Stimulated activated CD4-positive, alpha-beta T cell treated with anti-CD3 and anti-CD28 coated beads, Interleukin-4, amount 100 ng/mL, for 1 hour (primary cell): ENCODE measurements at regions not wholly inside any gene's neighbourhood (a gene's known extent, or its start where the extent isn't known, plus 50 kb on each side); places are given as distances from the start of the nearest gene placed in this dataset.

Experiments used
- DNase-seq: peaks from one replicate; pipeline ENCODE4 v3.0.0-alpha.2; 2020

DNA sequence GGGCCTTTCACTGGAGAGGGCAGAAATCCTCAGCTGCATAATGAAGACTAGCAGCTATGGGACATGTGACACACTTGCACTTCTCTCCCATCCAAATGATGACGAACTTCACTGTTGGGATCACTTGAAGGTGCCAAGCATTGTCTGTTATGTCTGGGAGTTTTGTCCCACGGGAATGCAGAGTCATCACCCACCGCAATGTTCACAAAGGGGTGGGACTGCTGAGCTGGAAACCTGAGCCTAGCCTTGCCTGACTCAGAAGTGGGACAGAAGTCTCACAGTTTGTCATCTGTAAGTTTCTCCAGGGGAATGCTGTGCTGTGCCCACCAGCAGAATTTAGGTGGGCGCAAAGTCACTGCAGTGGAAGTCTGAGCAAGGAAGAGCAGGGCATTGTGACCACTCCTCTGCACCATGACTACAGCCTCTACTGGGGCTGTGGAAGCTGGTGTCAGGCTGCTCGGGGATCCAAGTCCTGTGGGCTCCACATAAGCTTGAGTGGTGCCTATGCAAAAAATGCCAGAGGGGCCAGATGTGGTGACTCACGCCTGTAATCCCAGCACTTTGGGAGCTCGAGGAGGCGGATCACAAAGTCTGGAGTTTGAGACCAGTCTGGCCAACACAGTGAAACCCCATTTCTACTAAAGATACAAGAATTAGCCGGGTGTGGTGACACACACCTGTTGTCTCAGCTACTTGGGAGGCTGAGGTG lies 472.0 kb upstream of the CNTNAP2 start:
- no peak for DNase-seq

DNA sequence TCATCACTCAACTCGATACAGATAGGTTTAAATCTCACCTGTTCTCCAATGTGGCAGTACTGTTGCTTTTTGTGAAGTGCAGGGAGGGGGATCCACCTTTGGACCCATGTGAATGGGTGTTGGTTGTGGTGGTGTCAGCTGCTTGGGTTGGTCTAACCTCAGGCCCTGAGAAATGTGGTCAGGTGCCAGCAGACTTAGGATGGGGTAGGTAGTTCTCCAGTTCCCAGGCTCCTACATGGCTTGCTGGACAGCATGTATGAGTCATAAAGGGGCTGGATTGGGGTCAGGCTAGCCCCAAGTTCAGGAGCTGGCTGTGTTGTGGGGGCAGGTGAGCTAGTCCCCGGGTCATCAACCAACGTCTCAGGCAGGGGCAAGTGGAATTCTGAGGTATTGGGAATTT lies 472.6 kb upstream of the CNTNAP2 start:
- DNase-seq, result no peak

DNA sequence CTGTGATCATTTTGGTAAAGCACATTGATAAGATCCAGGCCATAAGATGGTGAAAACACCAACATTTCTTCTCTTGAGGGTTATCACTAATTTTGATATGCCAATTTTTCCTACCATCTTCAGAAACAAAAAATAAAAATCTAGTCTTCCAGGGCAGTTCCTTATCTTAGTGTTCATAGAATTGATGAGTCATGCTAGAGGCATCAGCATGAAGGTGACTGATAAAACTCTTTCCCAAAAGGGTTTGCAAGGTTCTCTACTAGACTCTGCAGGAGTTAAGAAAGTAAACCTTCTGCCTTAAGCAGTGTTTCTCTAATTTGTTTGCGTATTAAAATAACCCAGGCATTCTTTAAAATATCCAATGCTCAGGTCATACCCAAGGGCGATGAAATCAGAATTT lies 483.1 kb upstream of the CNTNAP2 start:
- DNase-seq, result no peak

DNA sequence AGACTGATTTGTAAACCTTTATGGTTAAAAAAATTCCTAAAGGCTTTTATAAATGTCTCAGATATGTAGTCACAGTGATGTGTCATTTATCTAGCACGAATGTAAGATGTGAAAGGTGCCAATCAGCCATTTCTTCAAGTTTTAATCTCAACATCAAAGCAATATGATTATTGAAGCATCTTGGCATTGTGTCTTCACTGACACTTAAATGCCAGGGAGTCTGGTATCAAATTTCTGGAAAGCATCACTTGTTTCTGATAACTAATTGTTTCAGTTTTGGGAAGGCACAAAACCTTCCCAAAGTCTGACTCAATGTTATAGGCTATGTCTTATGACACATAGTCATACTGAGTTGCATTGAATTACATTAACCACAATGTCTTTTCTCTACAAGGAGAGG lies 492.0 kb upstream of the CNTNAP2 start:
- DNase-seq, result no peak

DNA sequence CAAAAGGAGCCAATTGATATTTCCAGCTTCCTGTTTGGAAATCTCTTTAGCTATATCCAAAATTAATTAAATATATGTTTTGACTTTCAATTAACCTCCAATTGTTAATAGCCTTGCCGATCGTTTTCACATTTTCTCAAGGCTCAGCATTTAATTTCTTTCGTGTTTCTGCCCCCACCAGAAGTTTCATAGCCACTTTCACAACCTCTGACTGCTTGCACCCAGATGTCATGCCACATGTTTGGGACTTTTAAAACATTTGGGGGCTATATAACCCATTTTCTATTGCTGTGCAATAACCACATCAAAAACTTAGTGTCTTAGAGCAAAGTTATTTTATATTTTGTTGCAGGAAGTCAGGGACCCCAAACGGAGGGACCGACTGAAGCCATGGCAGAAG lies 510.6 kb upstream of the CNTNAP2 start:
- no peak for DNase-seq

DNA sequence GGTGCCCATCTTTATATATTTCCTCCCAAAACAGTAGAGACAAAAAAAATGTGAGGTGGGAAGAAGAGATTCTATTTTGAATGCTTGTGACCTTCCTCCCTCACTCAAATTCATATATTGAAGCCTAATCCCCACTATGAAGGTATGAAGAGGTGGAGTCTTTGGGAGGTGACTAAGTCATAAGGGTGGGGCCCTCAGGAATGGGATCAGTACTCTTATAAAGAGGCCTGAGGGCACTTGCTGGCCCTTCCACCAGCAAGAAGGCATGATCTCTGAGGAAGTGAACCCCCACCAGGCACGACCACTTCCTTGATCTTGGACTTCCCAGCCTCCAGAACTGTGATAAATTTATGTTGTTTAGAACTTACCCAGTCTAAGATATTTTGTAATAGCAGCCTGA lies 517.2 kb upstream of the CNTNAP2 start:
- no peak for DNase-seq

DNA sequence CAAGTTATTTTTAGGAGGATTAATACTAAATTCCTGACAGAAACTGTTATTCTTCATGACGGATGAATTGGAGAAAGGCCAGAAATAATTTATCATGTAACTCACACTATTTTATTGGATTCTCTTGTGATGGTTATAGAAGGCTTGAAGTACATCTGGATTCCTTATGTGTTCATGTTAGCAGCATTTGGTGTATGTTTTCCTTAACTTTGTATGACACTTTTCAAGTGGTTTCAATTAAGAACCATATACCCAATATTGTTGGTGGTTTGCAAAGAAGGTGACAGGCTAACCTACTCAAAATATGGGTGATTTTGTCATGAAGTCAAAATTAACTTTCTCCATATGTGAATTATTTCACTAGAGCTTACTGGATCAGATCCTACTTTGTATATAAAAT lies 532.2 kb upstream of the CNTNAP2 start:
- DNase-seq, result no peak

DNA sequence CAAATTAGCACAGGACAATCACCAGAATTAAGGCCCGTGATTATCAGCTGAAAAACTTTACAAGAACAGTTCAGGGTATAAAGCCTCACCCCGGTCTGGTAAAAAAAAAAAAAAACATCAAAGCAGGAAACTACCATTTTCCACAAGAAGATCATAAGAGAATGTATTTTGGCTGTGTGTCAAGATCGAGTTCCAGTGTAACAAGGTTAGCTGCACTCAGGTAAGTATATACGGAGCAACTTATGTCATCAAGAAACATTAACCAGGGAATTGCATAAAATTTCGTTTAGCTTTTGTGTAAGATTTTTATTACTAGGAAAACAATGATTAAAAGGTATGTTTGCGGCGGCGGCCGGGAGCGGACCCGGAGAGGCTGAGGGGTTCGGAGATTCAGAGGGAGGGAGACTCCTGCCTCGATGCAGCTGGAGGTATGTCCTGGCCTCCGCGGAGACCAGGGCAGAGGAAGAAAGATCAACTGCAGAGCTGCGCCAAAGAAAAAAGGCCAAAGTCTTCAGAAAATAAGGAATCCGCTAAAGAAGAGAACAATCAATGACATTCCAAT lies 533.8 kb upstream of the CNTNAP2 start:
- DNase-seq, result no peak

DNA sequence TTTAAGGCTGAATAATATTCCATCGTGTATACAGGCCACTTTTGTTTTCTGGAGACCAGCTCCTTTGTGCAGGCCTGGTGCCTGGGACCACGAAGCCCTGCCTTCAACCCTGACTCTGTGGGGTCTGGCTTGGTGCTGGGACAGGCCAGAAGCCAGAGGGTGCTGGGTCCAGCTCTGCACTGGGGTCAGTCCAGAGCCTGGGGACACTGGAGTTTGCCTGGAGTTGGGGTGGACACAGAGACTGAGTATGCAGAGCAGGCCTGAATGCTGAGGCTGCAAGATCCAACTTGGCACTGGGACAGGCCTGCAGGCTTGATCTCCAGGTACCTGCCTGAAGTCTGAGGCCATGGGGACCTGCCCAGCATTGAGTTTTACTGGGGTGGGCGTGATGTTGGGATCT lies 558.8 kb upstream of the CNTNAP2 start:
- no peak for DNase-seq

DNA sequence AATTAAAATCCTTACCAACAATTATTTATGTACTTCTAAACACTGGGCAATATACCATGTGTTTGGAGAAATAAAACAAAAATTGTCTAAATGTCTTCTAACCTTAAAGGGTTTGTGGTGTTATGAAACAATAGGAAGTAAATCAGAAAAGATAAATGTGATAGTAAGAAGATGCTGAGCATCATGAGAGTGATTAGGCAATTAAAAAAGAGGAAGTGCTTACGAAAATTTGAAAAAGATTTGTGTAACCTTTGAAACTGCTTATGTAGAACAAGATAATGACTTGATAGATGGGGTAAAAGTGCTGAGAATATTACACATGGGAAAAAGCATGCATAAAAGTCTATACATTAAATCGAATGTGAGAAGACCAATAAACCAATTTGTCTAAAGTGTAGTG lies 573.4 kb upstream of the CNTNAP2 start:
- DNase-seq, result no peak

DNA sequence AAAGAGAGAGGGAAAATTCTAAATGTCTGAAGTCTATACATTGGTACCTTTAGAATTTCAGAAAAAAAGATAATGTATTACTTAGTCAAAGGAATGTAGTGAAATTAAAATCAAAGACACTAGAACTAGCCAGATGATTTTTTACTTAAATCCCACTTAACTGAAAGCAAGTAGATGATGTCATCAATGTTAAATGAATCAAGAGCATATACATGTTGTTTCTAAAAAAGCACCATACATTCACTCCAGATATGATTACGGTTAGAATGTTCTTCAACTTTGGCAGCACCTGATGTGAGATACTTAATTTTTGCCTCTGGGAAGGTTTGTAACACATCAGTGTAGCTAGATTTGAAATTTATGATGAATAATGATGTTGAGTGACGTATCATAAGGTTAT lies 576.7 kb upstream of the CNTNAP2 start:
- no peak for DNase-seq

DNA sequence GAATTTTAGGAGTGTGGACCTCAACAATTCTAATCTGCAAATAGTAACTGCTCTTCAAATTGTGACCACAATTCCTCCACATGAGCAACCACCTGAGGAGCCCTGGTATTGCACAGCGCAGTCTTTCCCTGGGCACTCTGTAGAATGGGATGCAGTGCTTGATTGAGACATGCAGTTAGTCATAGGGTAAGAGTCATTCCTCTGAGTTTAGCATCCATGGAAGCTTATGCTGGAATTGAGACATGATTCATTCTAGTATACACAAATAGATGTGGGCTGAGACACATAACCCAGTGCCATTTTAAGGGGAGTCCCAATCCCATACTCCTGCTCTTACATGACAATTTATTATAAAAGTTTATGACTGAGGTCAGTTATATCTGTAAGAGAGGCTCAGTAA lies 582.3 kb upstream of the CNTNAP2 start:
- no peak for DNase-seq

DNA sequence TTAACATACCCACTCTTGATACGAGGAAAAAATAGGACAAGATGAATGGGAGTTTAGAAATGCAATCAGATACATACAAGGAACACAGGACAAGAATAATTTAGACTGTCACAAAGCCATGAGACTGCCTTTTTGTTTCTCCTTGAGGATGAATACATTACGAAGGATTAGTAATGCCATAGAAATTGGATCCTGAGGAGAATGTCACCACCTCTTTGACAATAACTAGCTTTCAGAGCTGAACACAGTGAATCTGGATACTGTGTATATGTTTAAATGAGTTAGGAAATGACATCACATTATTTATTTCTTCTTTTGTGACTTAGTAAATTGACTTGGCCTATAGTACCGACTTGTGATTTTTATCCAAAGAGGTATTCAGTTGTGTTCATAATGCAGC lies 596.3 kb upstream of the CNTNAP2 start:
- DNase-seq, result no peak

DNA sequence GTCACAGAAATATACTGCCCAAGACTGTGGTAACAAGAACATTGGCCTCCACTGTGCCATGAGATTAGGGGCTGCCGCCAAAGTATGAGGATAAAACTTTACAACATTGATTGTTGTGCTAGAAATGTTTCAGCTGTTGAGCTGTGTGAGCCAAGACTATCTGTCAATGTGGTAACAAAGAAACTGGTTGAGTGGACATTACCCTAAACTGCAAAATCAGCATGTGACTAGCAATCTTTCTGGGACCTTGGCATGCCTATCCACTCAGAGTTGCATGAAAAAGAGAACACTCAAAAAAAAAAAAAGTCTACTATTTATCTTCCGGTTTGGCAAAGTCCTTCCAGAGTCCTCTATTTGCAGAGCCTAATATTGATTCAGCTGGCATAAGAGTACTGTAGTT lies 605.6 kb upstream of the CNTNAP2 start:
- DNase-seq, result no peak

DNA sequence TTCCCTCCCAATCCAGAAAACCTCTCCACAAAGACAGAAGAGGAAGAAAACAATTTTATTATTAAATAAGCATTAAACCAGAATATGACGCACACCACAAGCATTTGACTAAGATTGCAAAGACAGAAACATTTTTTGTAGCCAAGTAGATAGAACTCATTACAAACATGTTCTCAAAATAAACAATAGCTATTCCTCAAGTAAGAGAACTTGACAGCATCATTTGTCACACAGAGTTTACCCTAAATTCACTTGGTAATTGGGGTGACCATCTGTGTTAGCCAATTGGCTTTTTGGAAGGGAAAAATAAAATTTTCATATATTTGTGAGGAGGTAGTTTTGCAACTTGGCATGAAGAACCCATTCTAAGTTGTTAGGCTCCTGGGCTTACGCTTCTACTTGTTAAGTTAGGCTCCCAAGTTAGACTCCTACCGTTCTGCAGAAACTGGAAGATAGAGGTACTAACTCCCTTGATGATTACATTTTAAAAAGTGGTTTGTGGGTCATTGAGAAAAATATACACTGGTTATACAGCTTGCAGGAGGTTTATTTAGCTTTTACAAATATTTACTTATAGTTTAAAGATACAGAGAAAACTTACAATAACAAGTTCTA lies 618.6 kb upstream of the CNTNAP2 start:
- no peak for DNase-seq

DNA sequence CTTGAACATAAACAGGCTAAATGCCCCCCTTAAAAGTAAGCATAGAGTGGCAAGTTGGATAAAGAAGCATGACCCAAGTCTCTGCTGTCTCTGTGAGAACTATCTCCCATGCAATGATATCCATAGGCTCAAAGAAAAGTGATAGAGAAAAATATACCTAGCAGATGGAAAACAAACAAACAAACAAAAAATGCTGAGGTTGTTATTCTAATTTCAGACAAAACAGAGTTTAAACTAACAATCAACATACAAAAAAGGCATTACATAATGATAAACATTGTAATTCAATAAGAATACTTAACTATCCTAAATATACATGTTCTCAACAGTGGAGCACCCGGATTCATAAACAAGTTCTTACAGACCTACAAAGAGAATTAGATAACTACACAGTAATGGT lies 626.2 kb upstream of the CNTNAP2 start:
- no peak for DNase-seq

DNA sequence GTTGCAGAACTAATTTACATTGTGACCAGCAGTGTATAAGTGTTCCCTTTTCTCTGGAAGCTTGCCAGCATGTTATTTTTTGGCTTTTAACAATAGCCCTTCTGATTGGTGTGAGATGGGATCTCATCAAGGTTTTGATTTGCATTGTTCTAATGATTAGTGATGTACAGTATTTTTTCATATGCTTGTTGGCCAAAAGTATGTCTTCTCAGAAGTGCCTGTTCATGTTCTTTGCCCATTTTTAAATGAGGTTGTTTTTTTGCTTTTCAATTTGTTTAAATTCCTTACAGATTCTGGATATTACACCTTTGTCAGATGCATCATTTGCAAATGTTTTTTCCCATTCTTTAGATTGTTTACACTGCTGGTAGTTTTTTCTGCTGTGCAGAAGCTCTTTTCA lies 627.0 kb upstream of the CNTNAP2 start:
- DNase-seq, result no peak

DNA sequence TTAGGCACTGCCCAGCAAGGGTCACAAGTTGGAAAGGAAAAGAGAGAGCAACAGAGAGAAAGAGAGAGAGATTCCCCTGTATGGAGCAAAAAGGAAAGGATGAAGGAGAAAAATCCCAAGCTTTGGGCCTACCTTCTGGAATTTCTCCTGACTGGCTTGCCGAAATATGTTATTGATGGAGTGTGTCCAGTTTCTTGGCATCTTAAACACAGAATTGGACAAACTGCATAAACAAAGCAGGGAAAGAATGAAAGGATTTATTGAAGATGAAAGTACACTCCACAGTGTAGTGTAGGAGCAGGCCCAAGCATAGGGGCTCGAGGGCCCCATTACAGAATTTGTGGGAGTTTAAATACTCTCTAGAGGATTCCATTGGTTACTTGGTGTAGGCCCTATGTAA lies 627.8 kb upstream of the CNTNAP2 start:
- no peak for DNase-seq

DNA sequence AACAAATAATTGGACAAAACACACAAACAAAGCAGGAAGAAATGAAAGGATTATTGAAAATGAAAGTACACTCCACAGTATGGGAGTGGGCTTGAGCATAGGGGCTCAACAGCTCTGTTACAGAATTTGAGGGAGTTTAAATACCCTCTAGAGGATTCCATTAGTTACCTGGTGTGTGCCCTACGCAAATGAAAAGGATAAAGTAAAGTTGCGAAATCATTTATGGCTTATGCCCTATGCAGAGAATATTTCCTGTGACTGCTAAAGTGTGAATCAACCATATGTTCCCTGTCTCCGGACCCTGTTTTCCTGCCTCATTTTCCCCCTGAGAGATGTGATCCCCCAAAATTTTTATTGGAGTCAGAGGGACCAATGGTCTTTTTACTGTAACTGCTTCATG lies 634.6 kb upstream of the CNTNAP2 start:
- no peak for DNase-seq

DNA sequence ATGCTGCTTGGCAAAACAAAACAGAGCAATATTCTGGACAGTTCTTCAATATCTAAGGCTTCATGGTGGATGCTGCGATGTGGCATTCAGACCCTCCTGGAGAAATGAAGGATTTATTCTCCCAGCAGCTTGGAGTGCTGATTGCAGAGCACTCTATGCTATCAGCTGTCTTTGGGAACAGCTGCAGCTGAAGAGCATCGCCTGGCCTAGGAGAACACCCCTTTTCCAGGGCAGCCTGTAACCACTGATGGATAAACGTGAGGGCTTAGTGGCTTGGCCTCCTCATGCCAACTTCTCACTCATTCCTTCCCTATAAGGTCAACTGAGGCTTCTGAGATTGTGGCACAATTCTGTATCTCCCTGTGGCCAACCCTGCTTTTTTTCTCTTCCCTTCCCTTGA lies 638.1 kb upstream of the CNTNAP2 start:
- no peak for DNase-seq

DNA sequence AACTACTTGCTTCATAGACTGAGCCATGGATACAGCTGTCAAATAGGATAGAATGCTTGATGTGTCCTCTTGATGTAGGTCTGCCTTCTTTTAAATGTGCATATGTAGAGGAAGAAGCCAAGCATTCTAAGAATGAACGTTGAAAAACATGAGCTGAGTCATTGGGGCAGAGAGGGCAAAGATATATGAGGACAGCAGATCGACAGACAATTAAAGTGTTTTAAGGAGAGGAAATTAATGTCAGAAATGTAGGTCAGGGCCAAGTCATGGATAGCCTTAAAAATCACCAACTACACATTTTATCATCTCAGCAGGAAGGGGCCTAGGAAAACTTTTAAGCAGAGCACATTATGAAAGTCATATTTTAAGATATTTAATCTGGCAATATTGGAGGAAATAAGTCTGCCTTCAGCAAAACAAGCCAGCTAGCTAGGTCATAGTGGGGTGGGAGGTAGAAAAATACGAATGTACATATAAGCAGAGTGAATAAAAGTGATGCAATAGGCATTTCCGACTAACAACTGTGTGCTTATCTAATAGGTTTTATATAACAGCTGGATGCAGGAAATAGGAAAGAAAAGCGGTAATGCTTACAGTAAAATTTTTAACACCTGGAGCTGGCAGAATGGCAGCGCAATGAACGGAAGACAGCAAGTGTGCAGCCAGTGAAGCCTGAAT lies 638.3 kb upstream of the TPK1 start:
- no peak for DNase-seq

DNA sequence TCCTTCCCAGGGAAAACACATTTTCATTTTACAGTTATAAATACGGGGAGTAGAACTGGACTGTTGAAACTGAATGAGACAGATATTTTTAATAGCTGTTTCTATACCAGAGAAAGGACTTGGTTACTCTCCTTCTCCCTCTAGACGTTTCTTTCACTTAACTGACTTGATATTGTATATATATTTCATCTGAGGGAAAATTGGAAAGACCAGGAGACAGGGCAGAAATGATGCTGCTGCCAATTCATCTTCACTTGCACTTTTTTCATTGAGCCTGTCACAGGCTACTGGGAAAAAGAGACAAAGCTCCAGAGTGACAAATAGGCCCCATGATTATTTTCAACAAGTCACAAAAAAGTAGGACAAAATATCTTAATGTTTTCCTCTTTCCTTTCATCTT lies 636.0 kb upstream of the TPK1 start:
- DNase-seq, result no peak

DNA sequence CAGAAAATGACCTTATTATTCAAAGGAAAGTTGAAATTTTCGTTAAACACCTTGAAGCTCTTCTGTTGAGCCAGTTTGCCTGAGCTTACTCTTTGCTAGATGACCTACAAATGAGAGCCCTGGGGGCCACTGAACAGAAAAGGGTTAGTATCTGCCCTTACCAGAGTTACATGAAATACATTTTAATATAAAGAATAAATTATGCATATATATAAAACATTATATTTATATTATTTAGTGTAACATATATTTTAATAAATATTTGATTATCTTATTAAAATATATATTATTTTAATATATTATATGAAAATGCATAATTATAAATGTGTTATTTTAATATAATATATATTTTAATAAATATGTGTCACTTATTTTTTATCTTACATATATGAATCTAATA lies 628.4 kb upstream of the TPK1 start:
- DNase-seq, result no peak

DNA sequence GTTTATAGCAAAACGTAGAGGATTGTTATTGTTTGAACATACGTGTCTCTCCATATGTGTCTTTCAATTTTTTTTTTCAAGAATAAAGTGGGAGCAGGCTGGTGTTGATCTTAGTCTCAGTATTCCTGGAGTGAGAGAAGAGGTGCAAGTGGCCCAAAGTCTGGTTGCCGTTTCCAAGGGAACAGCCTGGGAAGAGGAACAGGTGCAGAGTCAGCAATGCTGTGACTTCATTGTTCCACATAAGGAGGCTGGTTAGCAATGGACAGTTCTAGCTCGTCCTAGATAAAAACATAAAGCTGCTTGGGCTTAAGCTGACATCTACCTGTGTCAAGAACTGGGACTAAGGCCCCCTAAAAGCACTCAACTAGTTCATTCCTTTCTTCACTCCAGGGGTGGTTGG lies 626.6 kb upstream of the TPK1 start:
- no peak for DNase-seq
